Activated naive CD4-positive, alpha-beta T cell treated with anti-CD3 and anti-CD28 coated beads, Interleukin-2, amount 10 ng/mL, durations not matched to agents 7 days and 5 days (primary cell): ENCODE measurements at regions not wholly inside any gene's neighbourhood (a gene's known extent, or its start where the extent isn't known, plus 50 kb on each side); places are given as distances from the start of the nearest gene placed in this dataset.

Experiments
- CTCF ChIA-PET: fragments of 350-600 bp; sonication (Branson Sonifier 250); formaldehyde crosslinking; loops from one replicate; lab custom pipeline; 2021; ENCODE audit warnings: antibody characterized with exemption; lab: Charles Lee
- DNase-seq: peaks from one replicate; pipeline ENCODE4 v3.0.0-alpha.2; 2020
- H3K27ac Mint-ChIP-seq: one replicate; pipeline ENCODE4 v1.8.0; 2021; ENCODE audit warnings: mild to moderate bottlenecking, moderate library complexity, mixed read lengths
- H3K27me3 Mint-ChIP-seq: one replicate; pipeline ENCODE4 v1.8.0; 2021; ENCODE audit warnings: mild to moderate bottlenecking, mixed read lengths
- H3K36me3 Mint-ChIP-seq: one replicate; pipeline ENCODE4 v1.8.0; 2021; ENCODE audit warnings: mixed read lengths
- H3K4me1 Mint-ChIP-seq: one replicate; pipeline ENCODE4 v1.8.0; 2021; ENCODE audit warnings: mixed read lengths
- H3K4me3 Mint-ChIP-seq: one replicate; pipeline ENCODE4 v1.8.0; 2021; ENCODE audit warnings: mild to moderate bottlenecking, moderate library complexity, mixed read lengths
- H3K9me3 Mint-ChIP-seq: one replicate; pipeline ENCODE4 v1.8.0; 2021; ENCODE audit warnings: mixed read lengths

GRCh38 chr11:29200791-29201562 is 815.9 kb downstream of the KCNA4 start:
- Mint-ChIP-seq H3K36me3 (no peaks in the 10 kb centered on the region), H3K4me1 (no peaks in the 10 kb centered on the region), H3K27ac (no peak overlapping the region), H3K9me3 (peaks cover 12% of the 10 kb centered on the region), H3K27me3 (no peaks in the 10 kb centered on the region), H3K4me3 (no peak overlapping the region)
- CTCF ChIA-PET, result no interaction called here
- no peak for DNase-seq

- H3K36me3 Mint-ChIP-seq, result no peaks in the 10 kb centered on the region
- CTCF ChIA-PET, result no interaction called here
- H3K9me3 Mint-ChIP-seq, result peaks cover 5% of the 10 kb centered on the region
- H3K27ac Mint-ChIP-seq, result no peak overlapping the region
- H3K27me3 Mint-ChIP-seq, result no peaks in the 10 kb centered on the region
- H3K4me1 Mint-ChIP-seq, result no peaks in the 10 kb centered on the region
- DNase-seq, result no peak
- H3K4me3 Mint-ChIP-seq, result no peak overlapping the region
Observed at GRCh38 chr11:29190313-29190712, 826.5 kb downstream of the KCNA4 start.

- Mint-ChIP-seq H3K27me3 (no peaks in the 10 kb centered on the region), H3K9me3 (peaks cover 16% of the 10 kb centered on the region), H3K36me3 (no peaks in the 10 kb centered on the region), H3K4me1 (no peaks in the 10 kb centered on the region), H3K27ac (no peak overlapping the region), H3K4me3 (no peak overlapping the region)
- CTCF ChIA-PET, result no interaction called here
- no peak for DNase-seq
Observed at GRCh38 chr11:29187215-29187614, 829.6 kb downstream of the KCNA4 start.

GRCh38 chr11:29184939-29185890 is 831.6 kb downstream of the KCNA4 start:
- Mint-ChIP-seq H3K4me3 (no peak overlapping the region), H3K36me3 (no peaks in the 10 kb centered on the region), H3K27me3 (no peaks in the 10 kb centered on the region), H3K9me3 (peaks cover 20% of the 10 kb centered on the region), H3K4me1 (no peaks in the 10 kb centered on the region), H3K27ac (no peak overlapping the region)
- DNase-seq, result no peak
- CTCF ChIA-PET, result interaction anchor here (1.0 kb wide), 1 partner anchor 14 kb away, joined by 3 read pairs; no protein-coding TSS in a partner anchor

GRCh38 chr11:29183301-29183700 is 833.5 kb downstream of the KCNA4 start:
- Mint-ChIP-seq H3K9me3 (peaks cover 20% of the 10 kb centered on the region), H3K27ac (no peak overlapping the region), H3K27me3 (no peaks in the 10 kb centered on the region), H3K4me3 (no peak overlapping the region), H3K36me3 (no peaks in the 10 kb centered on the region), H3K4me1 (no peaks in the 10 kb centered on the region)
- CTCF ChIA-PET, result no interaction called here
- no peak for DNase-seq

- DNase-seq, result no peak
- Mint-ChIP-seq H3K4me1 (no peaks in the 10 kb centered on the region), H3K4me3 (no peak overlapping the region), H3K36me3 (no peaks in the 10 kb centered on the region), H3K27me3 (no peaks in the 10 kb centered on the region), H3K9me3 (no peaks in the 10 kb centered on the region), H3K27ac (no peak overlapping the region)
- CTCF ChIA-PET, result no interaction called here
Observed at GRCh38 chr11:29173660-29174062, 843.2 kb downstream of the KCNA4 start.

GRCh38 chr11:29171360-29171950 is 845.4 kb downstream of the KCNA4 start:
- DNase-seq, result no peak
- Mint-ChIP-seq H3K4me1 (no peaks in the 10 kb centered on the region), H3K27ac (no peak overlapping the region), H3K4me3 (no peak overlapping the region), H3K9me3 (no peaks in the 10 kb centered on the region), H3K36me3 (no peaks in the 10 kb centered on the region), H3K27me3 (no peaks in the 10 kb centered on the region)
- CTCF ChIA-PET, result no interaction called here

- Mint-ChIP-seq H3K4me1 (no peaks in the 10 kb centered on the region), H3K4me3 (no peak overlapping the region), H3K27me3 (no peaks in the 10 kb centered on the region), H3K36me3 (no peaks in the 10 kb centered on the region), H3K27ac (no peak overlapping the region), H3K9me3 (no peaks in the 10 kb centered on the region)
- CTCF ChIA-PET, result no interaction called here
- no peak for DNase-seq
Observed at GRCh38 chr11:29166306-29166705, 850.5 kb downstream of the KCNA4 start.

GRCh38 chr11:29163231-29163630 is 853.6 kb downstream of the KCNA4 start:
- H3K27ac Mint-ChIP-seq, result no peak overlapping the region
- H3K4me3 Mint-ChIP-seq, result no peak overlapping the region
- no peaks in the 10 kb centered on the region for H3K27me3 Mint-ChIP-seq
- no peak for DNase-seq
- CTCF ChIA-PET, result no interaction called here
- no peaks in the 10 kb centered on the region for H3K4me1 Mint-ChIP-seq
- H3K36me3 Mint-ChIP-seq, result no peaks in the 10 kb centered on the region
- no peaks in the 10 kb centered on the region for H3K9me3 Mint-ChIP-seq

GRCh38 chr11:29162491-29162890 is 854.3 kb downstream of the KCNA4 start:
- Mint-ChIP-seq H3K9me3 (no peaks in the 10 kb centered on the region), H3K27ac (no peak overlapping the region), H3K27me3 (no peaks in the 10 kb centered on the region), H3K4me3 (no peak overlapping the region), H3K36me3 (no peaks in the 10 kb centered on the region), H3K4me1 (no peaks in the 10 kb centered on the region)
- no peak for DNase-seq
- CTCF ChIA-PET, result no interaction called here

- no peaks in the 10 kb centered on the region for H3K27me3 Mint-ChIP-seq
- no peaks in the 10 kb centered on the region for H3K9me3 Mint-ChIP-seq
- DNase-seq, result no peak
- no peak overlapping the region for H3K4me3 Mint-ChIP-seq
- H3K4me1 Mint-ChIP-seq, result no peaks in the 10 kb centered on the region
- H3K27ac Mint-ChIP-seq, result no peak overlapping the region
- CTCF ChIA-PET, result interaction anchor here (0.8 kb wide), 1 partner anchor 1462 kb away, joined by 3 read pairs; no protein-coding TSS in a partner anchor
- no peaks in the 10 kb centered on the region for H3K36me3 Mint-ChIP-seq
Observed at GRCh38 chr11:29161191-29161590, 855.6 kb downstream of the KCNA4 start.

- Mint-ChIP-seq H3K27me3 (no peaks in the 10 kb centered on the region), H3K4me1 (no peaks in the 10 kb centered on the region), H3K36me3 (no peaks in the 10 kb centered on the region), H3K4me3 (no peak overlapping the region), H3K9me3 (no peaks in the 10 kb centered on the region), H3K27ac (no peak overlapping the region)
- DNase-seq, result no peak
- CTCF ChIA-PET, result interaction anchor here (0.7 to 1.6 kb wide), 2 partner anchors 439 to 1461 kb away, joined by 3 to 6 read pairs; no protein-coding TSS in a partner anchor
Observed at GRCh38 chr11:29159552-29160465, 857.0 kb downstream of the KCNA4 start.

- DNase-seq, result no peak
- Mint-ChIP-seq H3K4me3 (no peak overlapping the region), H3K9me3 (peaks cover 3% of the 10 kb centered on the region), H3K4me1 (no peaks in the 10 kb centered on the region), H3K27me3 (no peaks in the 10 kb centered on the region), H3K27ac (no peak overlapping the region), H3K36me3 (no peaks in the 10 kb centered on the region)
- CTCF ChIA-PET, result no interaction called here
Observed at GRCh38 chr11:29153078-29153477, 863.8 kb downstream of the KCNA4 start.
